GM20000 (cell line): ENCODE measurements at regions not wholly inside any gene's neighbourhood (a gene's known extent, or its start where the extent isn't known, plus 50 kb on each side); places are given as distances from the start of the nearest gene placed in this dataset.

ENCODE experiments used
- DNase-seq: peaks from one replicate; pipeline ENCODE4 v3.0.0; 2012; ENCODE audit warnings: low spot score
- CTCF ChIP-seq: IDR thresholded peaks from 2 replicates; pipeline ENCODE4 v1.5.1; 2012; ENCODE audit warnings: mild to moderate bottlenecking, control low read depth; ENCODE audit errors: extremely low read depth, missing control alignments

GRCh38 chr3:110957247-110958025 lies 114.2 kb upstream of the NECTIN3 start:
- DNase-seq: no peak
- TF ChIP-seq CTCF: no peak

- TF ChIP-seq CTCF: no peak
- DNase-seq: no peak
Measured at GRCh38 chr3:110958313-110959147, 113.1 kb upstream of the NECTIN3 start.

- no peak for TF ChIP-seq CTCF
- no peak for DNase-seq
Measured at GRCh38 chr3:110965976-110966375, 105.6 kb upstream of the NECTIN3 start.

GRCh38 chr3:110966966-110967663 lies 104.5 kb upstream of the NECTIN3 start:
- DNase-seq: no peak
- TF ChIP-seq CTCF: no peak

GRCh38 chr3:110968076-110968475 lies 103.5 kb upstream of the NECTIN3 start:
- DNase-seq: no peak
- TF ChIP-seq CTCF: no peak

GRCh38 chr3:110969229-110970211 lies 102.1 kb upstream of the NECTIN3 start:
- TF ChIP-seq CTCF: no peak
- no peak for DNase-seq
